ENCODE measurements at regions not wholly inside any gene's neighbourhood (a gene's known extent, or its start where the extent isn't known, plus 50 kb on each side); places are given as distances from the start of the nearest gene placed in this dataset.

DNA sequence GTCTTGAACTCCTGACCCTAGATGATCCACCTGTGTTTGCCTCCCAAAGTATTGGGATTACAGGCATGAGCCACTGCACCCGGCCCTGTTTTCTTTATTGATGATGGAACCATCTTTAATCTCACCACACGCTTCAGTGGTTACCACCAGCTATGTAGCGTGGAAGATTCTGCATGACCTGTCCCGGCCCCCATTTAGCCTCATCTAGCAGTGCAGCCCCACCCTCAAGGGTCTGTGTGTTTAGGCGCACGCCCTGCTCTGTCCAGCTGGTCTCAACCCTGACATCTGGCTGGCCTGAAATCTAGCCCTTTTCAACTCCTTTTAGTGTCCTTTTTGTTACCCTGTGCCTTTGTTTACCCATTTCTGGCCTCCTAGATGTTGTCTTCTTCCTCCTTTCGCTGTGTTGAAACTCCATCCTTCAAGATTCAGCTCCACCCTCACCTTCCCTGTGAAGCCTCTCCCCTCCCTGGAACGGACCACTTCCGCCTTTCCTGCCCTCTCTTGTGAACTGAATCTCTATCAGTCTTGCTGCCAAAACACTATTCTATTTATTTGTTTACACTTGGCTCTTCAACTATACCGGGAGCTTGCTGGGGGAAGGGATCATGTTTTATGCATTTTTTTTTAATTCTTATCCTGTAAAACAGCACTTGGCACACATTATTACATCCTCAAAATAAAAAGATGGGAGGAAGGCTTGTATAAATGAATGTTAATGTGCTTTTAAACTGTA, 101.0 kb upstream of the MTHFD1L start:
- no peak for DNase-seq
- H3K9me3 ChIP-seq (replicated peaks; ENCODE audit: insufficient read depth, low read length): no peaks in the 10 kb centered on the region
- H3K27ac ChIP-seq (ENCODE audit: low read length): no peak overlapping the region
- H3K9ac ChIP-seq (ENCODE audit: low read length): no peak overlapping the region
- no peak overlapping the region for H3K4me2 ChIP-seq (ENCODE audit: low read depth, low read length)
- no peaks in the 10 kb centered on the region for H3K4me1 ChIP-seq (ENCODE audit: low read length)
- no peak overlapping the region for H3K4me3 ChIP-seq (ENCODE audit: low read length)
- no peak overlapping the region for H2AFZ ChIP-seq (ENCODE audit: low read length)
- H4K20me1 ChIP-seq (ENCODE audit: insufficient read depth, low read length): no peaks in the 10 kb centered on the region
- TF ChIP-seq EZH2phosphoT487 (IDR thresholded peaks at IDR 0.05; ENCODE audit: low read length) (no peak), EZH2 (optimal IDR thresholded peaks at IDR 0.05; ENCODE audit: low read depth, low read length) (no peak)
- TF ChIP-seq, protein P1, sequence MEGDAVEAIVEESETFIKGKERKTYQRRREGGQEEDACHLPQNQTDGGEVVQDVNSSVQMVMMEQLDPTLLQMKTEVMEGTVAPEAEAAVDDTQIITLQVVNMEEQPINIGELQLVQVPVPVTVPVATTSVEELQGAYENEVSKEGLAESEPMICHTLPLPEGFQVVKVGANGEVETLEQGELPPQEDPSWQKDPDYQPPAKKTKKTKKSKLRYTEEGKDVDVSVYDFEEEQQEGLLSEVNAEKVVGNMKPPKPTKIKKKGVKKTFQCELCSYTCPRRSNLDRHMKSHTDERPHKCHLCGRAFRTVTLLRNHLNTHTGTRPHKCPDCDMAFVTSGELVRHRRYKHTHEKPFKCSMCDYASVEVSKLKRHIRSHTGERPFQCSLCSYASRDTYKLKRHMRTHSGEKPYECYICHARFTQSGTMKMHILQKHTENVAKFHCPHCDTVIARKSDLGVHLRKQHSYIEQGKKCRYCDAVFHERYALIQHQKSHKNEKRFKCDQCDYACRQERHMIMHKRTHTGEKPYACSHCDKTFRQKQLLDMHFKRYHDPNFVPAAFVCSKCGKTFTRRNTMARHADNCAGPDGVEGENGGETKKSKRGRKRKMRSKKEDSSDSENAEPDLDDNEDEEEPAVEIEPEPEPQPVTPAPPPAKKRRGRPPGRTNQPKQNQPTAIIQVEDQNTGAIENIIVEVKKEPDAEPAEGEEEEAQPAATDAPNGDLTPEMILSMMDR (IDR thresholded peaks at IDR 0.05; ENCODE audit: low read length): no peak
- no peaks in the 10 kb centered on the region for H3K79me2 ChIP-seq (ENCODE audit: low read length)
- H3F3A ChIP-seq (ENCODE audit: insufficient read depth, low read length): no peaks in the 10 kb centered on the region
- no peaks in the 10 kb centered on the region for H3K9me2 ChIP-seq (replicated peaks; ENCODE audit: insufficient read depth, low read length)
- no peaks in the 10 kb centered on the region for H3K36me3 ChIP-seq (replicated peaks; ENCODE audit: insufficient read depth, low read length)
- no peaks in the 10 kb centered on the region for H3K27me3 ChIP-seq (replicated peaks; ENCODE audit: insufficient read depth, low read length)

DNA sequence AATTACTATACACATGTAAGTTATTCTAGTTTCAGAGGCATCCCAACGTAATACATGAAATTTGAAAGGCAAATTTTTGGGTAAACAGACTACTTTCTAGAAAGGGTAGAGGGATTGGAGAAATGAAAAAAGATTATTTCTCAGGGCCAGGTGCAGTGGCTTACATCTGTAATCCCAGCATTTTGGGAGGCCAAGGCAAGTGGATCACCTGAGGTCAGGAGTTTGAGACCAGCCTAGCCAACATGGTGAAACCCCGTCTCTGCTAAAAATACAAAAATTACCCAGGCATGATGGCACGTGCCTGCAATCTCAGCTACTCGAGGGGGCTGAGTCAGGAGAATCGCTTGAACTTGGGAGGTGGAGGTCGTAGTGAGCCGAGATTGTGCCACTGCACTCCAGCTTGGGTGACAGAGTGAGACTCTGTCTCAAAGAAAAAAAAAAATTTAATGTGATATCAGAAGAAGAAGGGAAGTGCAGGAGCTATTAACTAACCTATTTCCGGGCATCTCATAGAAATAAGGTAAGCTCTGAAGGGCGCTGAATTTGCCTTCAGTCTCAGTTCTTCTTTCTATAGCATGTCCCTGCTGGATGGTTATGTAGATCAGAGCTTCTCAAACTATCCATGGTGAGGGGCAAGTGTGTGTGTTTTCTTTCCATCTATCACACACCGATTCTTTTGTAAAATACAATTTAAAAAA, 100.3 kb upstream of the MTHFD1L start:
- H3K4me3 ChIP-seq (ENCODE audit: low read length): no peak overlapping the region
- no peaks in the 10 kb centered on the region for H3K27me3 ChIP-seq (replicated peaks; ENCODE audit: insufficient read depth, low read length)
- H3K79me2 ChIP-seq (ENCODE audit: low read length): no peaks in the 10 kb centered on the region
- H3K9ac ChIP-seq (ENCODE audit: low read length): no peak overlapping the region
- no peak for TF ChIP-seq EZH2 (optimal IDR thresholded peaks at IDR 0.05; ENCODE audit: low read depth, low read length)
- TF ChIP-seq EZH2phosphoT487 (IDR thresholded peaks at IDR 0.05; ENCODE audit: low read length): no peak
- TF ChIP-seq, protein P1 (IDR thresholded peaks at IDR 0.05; ENCODE audit: low read length): no peak
- H3K9me2 ChIP-seq (replicated peaks; ENCODE audit: insufficient read depth, low read length): no peaks in the 10 kb centered on the region
- H2AFZ ChIP-seq (ENCODE audit: low read length): no peak overlapping the region
- no peaks in the 10 kb centered on the region for H3F3A ChIP-seq (ENCODE audit: insufficient read depth, low read length)
- no peak for DNase-seq
- no peak overlapping the region for H3K27ac ChIP-seq (ENCODE audit: low read length)
- H4K20me1 ChIP-seq (ENCODE audit: insufficient read depth, low read length): no peaks in the 10 kb centered on the region
- no peaks in the 10 kb centered on the region for H3K36me3 ChIP-seq (replicated peaks; ENCODE audit: insufficient read depth, low read length)
- no peaks in the 10 kb centered on the region for H3K9me3 ChIP-seq (replicated peaks; ENCODE audit: insufficient read depth, low read length)
- H3K4me2 ChIP-seq (ENCODE audit: low read depth, low read length): no peak overlapping the region
- H3K4me1 ChIP-seq (ENCODE audit: low read length): no peaks in the 10 kb centered on the region

DNA sequence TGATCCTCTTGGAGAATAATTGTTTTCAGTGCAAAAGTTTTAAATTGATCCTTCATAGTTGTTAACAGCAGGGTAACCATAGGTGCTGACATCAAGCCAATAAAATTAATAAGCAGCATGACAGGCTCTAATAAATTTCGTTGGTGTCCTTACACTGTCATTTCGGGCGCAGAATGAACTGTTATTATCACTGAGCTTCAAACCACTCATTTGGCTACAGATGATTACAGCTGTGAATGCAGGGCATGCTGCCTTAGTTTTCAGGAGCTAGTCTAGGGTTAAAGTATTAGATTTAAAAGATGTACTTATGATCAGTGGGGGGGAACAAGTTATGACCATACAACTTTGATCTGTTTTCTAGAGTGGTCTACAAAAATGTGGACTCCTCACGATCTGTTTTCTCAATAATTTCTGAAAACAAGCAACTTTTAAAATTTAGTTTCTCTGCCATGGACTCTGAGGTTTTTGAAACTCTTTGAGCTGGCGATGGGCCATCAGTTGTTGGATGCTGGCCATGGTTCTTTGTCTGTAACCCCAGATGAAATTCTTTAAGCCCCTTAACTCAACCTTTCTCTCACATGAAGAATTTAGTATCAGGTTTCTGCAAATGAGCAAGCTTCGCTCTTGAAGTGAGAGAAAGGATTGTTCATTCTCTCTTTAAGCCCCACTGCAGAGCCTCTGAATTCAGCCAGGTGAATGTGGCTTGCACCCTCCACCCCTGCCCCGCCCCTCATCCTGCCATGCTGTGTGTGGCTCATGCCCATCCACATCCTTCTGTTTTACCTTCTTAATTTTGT, 99.1 kb upstream of the MTHFD1L start:
- Histone ChIP-seq H3K9ac (ENCODE audit: low read length) (no peak overlapping the region), H3F3A (ENCODE audit: insufficient read depth, low read length) (no peaks in the 10 kb centered on the region), H3K79me2 (ENCODE audit: low read length) (no peaks in the 10 kb centered on the region), H3K4me1 (ENCODE audit: low read length) (no peaks in the 10 kb centered on the region), H3K9me2 (replicated peaks; ENCODE audit: insufficient read depth, low read length) (no peaks in the 10 kb centered on the region), H3K4me2 (ENCODE audit: low read depth, low read length) (no peak overlapping the region), H3K36me3 (replicated peaks; ENCODE audit: insufficient read depth, low read length) (no peaks in the 10 kb centered on the region), H4K20me1 (ENCODE audit: insufficient read depth, low read length) (no peaks in the 10 kb centered on the region), H3K4me3 (ENCODE audit: low read length) (no peak overlapping the region), H3K27me3 (replicated peaks; ENCODE audit: insufficient read depth, low read length) (no peaks in the 10 kb centered on the region), H3K9me3 (replicated peaks; ENCODE audit: insufficient read depth, low read length) (no peaks in the 10 kb centered on the region), H3K27ac (ENCODE audit: low read length) (no peak overlapping the region), H2AFZ (ENCODE audit: low read length) (no peak overlapping the region)
- TF ChIP-seq, protein P1 (IDR thresholded peaks at IDR 0.05; ENCODE audit: low read length): no peak
- TF ChIP-seq EZH2phosphoT487 (IDR thresholded peaks at IDR 0.05; ENCODE audit: low read length): no peak
- TF ChIP-seq EZH2 (optimal IDR thresholded peaks at IDR 0.05; ENCODE audit: low read depth, low read length): no peak
- no peak for DNase-seq
